ENCODE measurements at regions not wholly inside any gene's neighbourhood (a gene's known extent, or its start where the extent isn't known, plus 50 kb on each side); places are given as distances from the start of the nearest gene placed in this dataset.

DNA sequence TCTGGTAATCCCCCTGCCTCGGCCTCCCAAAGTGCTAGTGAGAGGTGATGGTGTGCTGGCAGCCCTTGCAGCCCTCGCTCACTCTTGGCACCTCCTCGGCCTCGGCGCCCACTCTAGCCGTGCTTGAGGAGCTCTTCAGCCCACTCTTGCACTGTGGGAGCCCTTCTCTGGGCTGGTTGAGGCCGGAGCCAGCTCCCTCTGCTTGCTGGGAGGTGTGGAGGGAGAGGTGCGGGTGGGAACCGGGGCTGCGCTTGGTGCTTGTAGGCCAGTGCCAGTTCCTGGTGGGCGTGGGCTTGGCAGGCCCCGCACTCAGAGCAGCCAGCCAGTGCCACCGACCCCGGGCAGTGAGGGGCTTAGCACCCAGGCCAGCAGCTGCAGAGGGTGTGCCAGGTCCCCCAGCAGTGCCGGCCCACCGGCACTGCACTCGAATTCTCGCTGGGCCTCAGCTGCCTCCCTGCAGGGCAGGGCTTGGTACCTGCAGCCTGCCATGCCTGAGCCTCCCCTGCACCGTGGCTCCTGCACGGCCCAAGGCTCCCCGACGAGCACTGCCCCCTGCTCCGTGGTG lies 189.0 kb upstream of the ASCC3 start:
- Histone ChIP-seq H3K4me1 (ENCODE audit: control insufficient read depth in 2 of 2, insufficient read depth in 2 of 2, low read length in 2 of 2) (no peaks in the 10 kb centered on the region), H3K9me3 (ENCODE audit: control extremely low read depth in 1 of 3, control insufficient read depth in 2 of 3, insufficient read depth in 1 of 3, low read length in 2 of 3) (peaks cover 0 to 20% (median 0%) of the 10 kb centered on the region in 3 donors), H4K20me1 (ENCODE audit: control insufficient read depth, insufficient read depth, low read length, poor library complexity, severe bottlenecking) (no peaks in the 10 kb centered on the region), H3K79me2 (ENCODE audit: control insufficient read depth, insufficient read depth, low read length) (no peaks in the 10 kb centered on the region), H3K27me3 (replicated peaks in 1 of 4; ENCODE audit: control extremely low read depth in 1 of 4, control insufficient read depth in 3 of 4, insufficient read depth in 4 of 4, low read length in 3 of 4) (no peaks in the 10 kb centered on the region), H3K9ac (ENCODE audit: low read length) (no peak overlapping the region), H2AFZ (ENCODE audit: insufficient read depth, low read depth, low read length, poor library complexity, severe bottlenecking) (no peak overlapping the region), H3K4me2 (replicated peaks; ENCODE audit: low read depth, low read length, poor library complexity, severe bottlenecking) (no peak overlapping the region), H3K27ac (ENCODE audit: low read length in 2 of 2) (no peak overlapping the region), H3K36me3 (replicated peaks in 1 of 2; ENCODE audit: control extremely low read depth in 1 of 2, control insufficient read depth in 1 of 2, extremely low read depth in 1 of 2, insufficient read depth in 2 of 2, low read length in 1 of 2) (no peaks in the 10 kb centered on the region), H3K4me3 (ENCODE audit: control extremely low read depth in 1 of 5, extremely low read depth in 1 of 5, insufficient read depth in 1 of 5, low read depth in 2 of 5, low read length in 4 of 5) (no peak overlapping the region)
- no peaks in the 10 kb centered on the region for H3K27me3 Mint-ChIP-seq
- no peak overlapping the region for H3K27ac Mint-ChIP-seq
- no peak overlapping the region for H3K4me3 Mint-ChIP-seq
- ATAC-seq (ENCODE audit: low read depth), result no peak
- no peaks in the 10 kb centered on the region for H3K4me1 Mint-ChIP-seq
- H3K9me3 Mint-ChIP-seq (ENCODE audit: insufficient read depth), result peaks cover 4% of the 10 kb centered on the region
- ChIA-PET POLR2A (no interaction called here), CTCF (no interaction called here)
- no peak for DNase-seq
- TF ChIP-seq EZH2 (IDR thresholded peaks at IDR 0.05; ENCODE audit: borderline replicate concordance, insufficient read depth, low read depth, low read length, poor library complexity, severe bottlenecking), result no peak
- TF ChIP-seq, protein P1, sequence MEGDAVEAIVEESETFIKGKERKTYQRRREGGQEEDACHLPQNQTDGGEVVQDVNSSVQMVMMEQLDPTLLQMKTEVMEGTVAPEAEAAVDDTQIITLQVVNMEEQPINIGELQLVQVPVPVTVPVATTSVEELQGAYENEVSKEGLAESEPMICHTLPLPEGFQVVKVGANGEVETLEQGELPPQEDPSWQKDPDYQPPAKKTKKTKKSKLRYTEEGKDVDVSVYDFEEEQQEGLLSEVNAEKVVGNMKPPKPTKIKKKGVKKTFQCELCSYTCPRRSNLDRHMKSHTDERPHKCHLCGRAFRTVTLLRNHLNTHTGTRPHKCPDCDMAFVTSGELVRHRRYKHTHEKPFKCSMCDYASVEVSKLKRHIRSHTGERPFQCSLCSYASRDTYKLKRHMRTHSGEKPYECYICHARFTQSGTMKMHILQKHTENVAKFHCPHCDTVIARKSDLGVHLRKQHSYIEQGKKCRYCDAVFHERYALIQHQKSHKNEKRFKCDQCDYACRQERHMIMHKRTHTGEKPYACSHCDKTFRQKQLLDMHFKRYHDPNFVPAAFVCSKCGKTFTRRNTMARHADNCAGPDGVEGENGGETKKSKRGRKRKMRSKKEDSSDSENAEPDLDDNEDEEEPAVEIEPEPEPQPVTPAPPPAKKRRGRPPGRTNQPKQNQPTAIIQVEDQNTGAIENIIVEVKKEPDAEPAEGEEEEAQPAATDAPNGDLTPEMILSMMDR (IDR thresholded peaks at IDR 0.05), result no peak
- 92% methylated on average over 22 of the region's 23 CpGs for WGBS (ENCODE audit: insufficient coverage)
- intact Hi-C loops (cut with micrococcal nuclease), result no loop called here

DNA sequence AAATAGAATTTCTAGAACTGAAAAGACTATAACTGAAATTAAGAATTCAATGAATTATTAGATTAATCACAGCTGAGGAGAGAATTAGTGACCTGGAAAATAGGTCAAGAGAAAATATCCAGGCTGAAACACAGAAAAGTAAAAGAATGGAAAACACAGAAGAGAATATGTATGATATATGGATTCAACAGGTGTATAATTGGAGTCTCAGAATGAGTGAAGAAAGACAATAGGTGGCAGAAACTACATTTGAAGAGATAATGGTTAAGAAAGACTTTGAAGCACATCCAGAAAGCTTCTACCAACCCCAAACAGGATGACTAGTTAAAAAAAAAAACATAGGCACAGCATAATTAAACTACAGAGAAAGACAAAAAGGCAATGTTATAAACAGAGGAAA lies 196.2 kb upstream of the ASCC3 start:
- TF ChIP-seq EZH2 (IDR thresholded peaks at IDR 0.05; ENCODE audit: borderline replicate concordance, insufficient read depth, low read depth, low read length, poor library complexity, severe bottlenecking), result no peak
- TF ChIP-seq, protein P1 (IDR thresholded peaks at IDR 0.05), result no peak
- Mint-ChIP-seq H3K4me3 (no peak overlapping the region), H3K27ac (no peak overlapping the region), H3K4me1 (no peaks in the 10 kb centered on the region), H3K27me3 (no peaks in the 10 kb centered on the region), H3K9me3 (ENCODE audit: insufficient read depth) (peaks cover 10% of the 10 kb centered on the region)
- Histone ChIP-seq H3K36me3 (replicated peaks in 1 of 2; ENCODE audit: control extremely low read depth in 1 of 2, control insufficient read depth in 1 of 2, extremely low read depth in 1 of 2, insufficient read depth in 2 of 2, low read length in 1 of 2) (no peaks in the 10 kb centered on the region), H3K27me3 (replicated peaks in 1 of 4; ENCODE audit: control extremely low read depth in 1 of 4, control insufficient read depth in 3 of 4, insufficient read depth in 4 of 4, low read length in 3 of 4) (no peaks in the 10 kb centered on the region), H3K4me3 (ENCODE audit: control extremely low read depth in 1 of 5, extremely low read depth in 1 of 5, insufficient read depth in 1 of 5, low read depth in 2 of 5, low read length in 4 of 5) (no peak overlapping the region), H3K27ac (ENCODE audit: low read length in 2 of 2) (no peak overlapping the region), H3K4me2 (replicated peaks; ENCODE audit: low read depth, low read length, poor library complexity, severe bottlenecking) (no peak overlapping the region), H2AFZ (ENCODE audit: insufficient read depth, low read depth, low read length, poor library complexity, severe bottlenecking) (no peak overlapping the region), H3K9me3 (ENCODE audit: control extremely low read depth in 1 of 3, control insufficient read depth in 2 of 3, insufficient read depth in 1 of 3, low read length in 2 of 3) (no peaks in the 10 kb centered on the region), H3K4me1 (ENCODE audit: control insufficient read depth in 2 of 2, insufficient read depth in 2 of 2, low read length in 2 of 2) (no peaks in the 10 kb centered on the region), H4K20me1 (ENCODE audit: control insufficient read depth, insufficient read depth, low read length, poor library complexity, severe bottlenecking) (no peaks in the 10 kb centered on the region), H3K9ac (ENCODE audit: low read length) (no peak overlapping the region), H3K79me2 (ENCODE audit: control insufficient read depth, insufficient read depth, low read length) (no peaks in the 10 kb centered on the region)
- CTCF ChIA-PET, result no interaction called here
- intact Hi-C loops (cut with micrococcal nuclease), result no loop called here
- ATAC-seq (ENCODE audit: low read depth) (no peak), DNase-seq (no peak)
- POLR2A ChIA-PET, result no interaction called here

Data from B cell (primary cell).